H1 (cell line): ENCODE measurements at regions not wholly inside any gene's neighbourhood (a gene's known extent, or its start where the extent isn't known, plus 50 kb on each side); places are given as distances from the start of the nearest gene placed in this dataset.

Source experiments
- CTCF ChIA-PET: fragments of 300-600 bp; sonication (Branson Sonifier 250); formaldehyde crosslinking; loops from one replicate; lab custom pipeline; 2021; ENCODE audit not compliant: partially characterized antibody; lab: Charles Lee
- POLR2A ChIA-PET: fragments of 300-600 bp; sonication (Branson Sonifier 250); formaldehyde crosslinking; loops from one replicate; lab custom pipeline; 2021; ENCODE audit warnings: inconsistent platforms; ENCODE audit not compliant: partially characterized antibody; lab: Charles Lee
- DNase-seq, 2 experiments: peaks; one replicate each; pipeline versions ENCODE4 v3.0.0 to v3.0.0-alpha.2; 2010 to 2022; ENCODE audit warnings: low spot score in 2 of 2, low read depth in 1 of 2, mixed read lengths in 1 of 2
- FAIRE-seq: peaks from 2 replicates; lab custom pipeline; 2011; peaks lifted over from hg19 to GRCh38; lab: Jason Lieb, UNC
- H2AFZ ChIP-seq: 2 replicates; pipeline ENCODE4 v1.8.1; 2012; ENCODE audit warnings: low read length, inconsistent platforms
- H2AK5ac ChIP-seq: 2 replicates; pipeline ENCODE4 v1.6.1; 2013; ENCODE audit warnings: low read depth, low read length
- H2BK120ac ChIP-seq: replicated peaks from 2 replicates; pipeline ENCODE3; 2013; ENCODE audit warnings: low read depth, low read length, inconsistent platforms
- H2BK12ac ChIP-seq: 2 replicates; pipeline ENCODE4 v1.6.1; 2013; ENCODE audit warnings: low read depth, low read length
- H2BK15ac ChIP-seq: 2 replicates; pipeline ENCODE4 v1.6.1; 2013; ENCODE audit warnings: low read length
- H2BK20ac ChIP-seq: 2 replicates; pipeline ENCODE4 v1.6.1; 2013; ENCODE audit warnings: low read length
- H2BK5ac ChIP-seq: 2 replicates; pipeline ENCODE4 v1.6.1; 2013; ENCODE audit warnings: low read depth, low read length
- H3K14ac ChIP-seq: 2 replicates; pipeline ENCODE4 v1.6.1; 2013; ENCODE audit warnings: inconsistent platforms; ENCODE audit not compliant: insufficient read length
- H3K18ac ChIP-seq: 2 replicates; pipeline ENCODE4 v1.6.1; 2013; ENCODE audit warnings: low read length; ENCODE audit errors: extremely low read depth
- H3K23ac ChIP-seq: 2 replicates; pipeline ENCODE4 v1.6.1; 2013; ENCODE audit warnings: inconsistent platforms; ENCODE audit not compliant: insufficient read length
- H3K23me2 ChIP-seq: 2 replicates; pipeline ENCODE4 v1.6.1; 2013; ENCODE audit warnings: low read depth, low read length
- H3K27ac ChIP-seq: 2 replicates; pipeline ENCODE4 v1.6.1; 2011; ENCODE audit warnings: low read depth, low read length, inconsistent platforms
- H3K27me3 ChIP-seq, 4 experiments: replicated peaks in 1 of 4; 1 replicate in 1 of 4; 2 replicates in 3 of 4; pipeline versions ENCODE4 v1.6.1 to v1.8.1; 2011 to 2013; ENCODE audit warnings: low read length in 3 of 4, mild to moderate bottlenecking in 3 of 4, inconsistent platforms in 2 of 4, mixed read lengths in 2 of 4, moderate library complexity in 1 of 4; ENCODE audit not compliant: control insufficient read depth in 3 of 4, insufficient read depth in 3 of 4; ENCODE audit errors: extremely low read depth in 1 of 4
- H3K36me3 ChIP-seq, 4 experiments: 2 replicates each; pipeline versions ENCODE4 v1.6.1 to v1.8.1; 2011 to 2013; ENCODE audit warnings: mild to moderate bottlenecking in 4 of 4, low read length in 3 of 4, moderate library complexity in 2 of 4, control low read depth in 1 of 4, inconsistent platforms in 1 of 4; ENCODE audit not compliant: insufficient read depth in 4 of 4, control insufficient read depth in 2 of 4
- H3K4ac ChIP-seq: replicated peaks from 2 replicates; pipeline ENCODE3; 2013; ENCODE audit warnings: low read length, low read depth, mixed read lengths, inconsistent platforms; ENCODE audit not compliant: insufficient read length
- H3K4me1 ChIP-seq, 4 experiments: replicated peaks in 1 of 4; 1 replicate in 1 of 4; 2 replicates in 3 of 4; pipeline versions ENCODE4 v1.6.1 to v1.8.1; 2011 to 2013; ENCODE audit warnings: low read length in 3 of 4, inconsistent platforms in 2 of 4, mixed read lengths in 1 of 4; ENCODE audit not compliant: insufficient read depth in 4 of 4, control insufficient read depth in 3 of 4
- H3K4me2 ChIP-seq, 2 experiments: 2 replicates each; pipeline versions ENCODE4 v1.6.1 to v1.8.1; 2011 to 2013; ENCODE audit warnings: low read depth in 2 of 2, low read length in 2 of 2, control low read depth in 1 of 2, inconsistent platforms in 1 of 2, mild to moderate bottlenecking in 1 of 2; ENCODE audit not compliant: insufficient read depth in 1 of 2
- H3K4me3 ChIP-seq, 4 experiments: fragments of 200-600, 300-600 bp in 1 of 4; sonication (generic), shearing (Covaris generic), sonication (Bioruptor Twin) in 1 of 4; 2 replicates each; pipeline versions ENCODE4 v1.5.1 to v1.8.1; 2011 to 2016; ENCODE audit warnings: low read length in 4 of 4, low read depth in 3 of 4, control low read depth in 2 of 4, inconsistent platforms in 2 of 4, mild to moderate bottlenecking in 2 of 4, mixed read lengths in 1 of 4, moderate library complexity in 1 of 4; ENCODE audit not compliant: insufficient read depth in 2 of 4; ENCODE audit errors: extremely low read depth in 1 of 4
- H3K56ac ChIP-seq: replicated peaks from 2 replicates; pipeline ENCODE3; 2013; ENCODE audit warnings: low read depth, mild to moderate bottlenecking, mixed read lengths, low read length, inconsistent platforms; ENCODE audit not compliant: insufficient read length
- H3K79me1 ChIP-seq: 2 replicates; pipeline ENCODE4 v1.6.1; 2013; ENCODE audit warnings: low read depth, low read length, control low read depth
- H3K79me2 ChIP-seq, 2 experiments: 2 replicates each; pipeline versions ENCODE4 v1.6.1 to v1.8.1; 2012 to 2013; ENCODE audit warnings: low read length in 2 of 2, mild to moderate bottlenecking in 2 of 2, inconsistent platforms in 1 of 2; ENCODE audit not compliant: insufficient read depth in 2 of 2, control insufficient read depth in 1 of 2
- H3K9ac ChIP-seq, 4 experiments: replicated peaks in 1 of 4; 1 replicate in 1 of 4; 2 replicates in 3 of 4; pipeline versions ENCODE4 v1.6.1 to v1.8.1; 2011 to 2013; ENCODE audit warnings: low read depth in 3 of 4, low read length in 3 of 4, control low read depth in 2 of 4, mild to moderate bottlenecking in 2 of 4, moderate library complexity in 2 of 4, inconsistent platforms in 1 of 4; ENCODE audit errors: extremely low read depth in 1 of 4
- H3K9me3 ChIP-seq, 2 experiments: 2 replicates each; pipeline versions ENCODE4 v1.6.1 to v1.8.1; 2012 to 2013; ENCODE audit warnings: mild to moderate bottlenecking in 2 of 2, moderate library complexity in 2 of 2, control low read depth in 1 of 2, inconsistent platforms in 1 of 2, low read depth in 1 of 2, low read length in 1 of 2, mixed read lengths in 1 of 2; ENCODE audit not compliant: insufficient read depth in 2 of 2
- H4K20me1 ChIP-seq, 2 experiments: replicated peaks in 1 of 2; 2 replicates each; pipeline versions ENCODE3 to v1.8.1; 2011 to 2013; ENCODE audit warnings: inconsistent platforms in 2 of 2, low read length in 2 of 2, mild to moderate bottlenecking in 1 of 2; ENCODE audit not compliant: insufficient read depth in 2 of 2, control insufficient read depth in 1 of 2
- H4K5ac ChIP-seq: 2 replicates; pipeline ENCODE4 v1.6.1; 2013; ENCODE audit warnings: low read length, low read depth, mixed read lengths, inconsistent platforms; ENCODE audit not compliant: insufficient read length
- H4K8ac ChIP-seq: 2 replicates; pipeline ENCODE4 v1.8.0; 2013; ENCODE audit warnings: mild to moderate bottlenecking, moderate library complexity, low read length, inconsistent platforms; ENCODE audit not compliant: insufficient read depth; ENCODE audit errors: extremely low read depth
- H4K91ac ChIP-seq: replicated peaks from 2 replicates; pipeline ENCODE3; 2013; ENCODE audit warnings: low read length, mixed read lengths, inconsistent platforms; ENCODE audit not compliant: insufficient read length
- ASH2L ChIP-seq: fragments of 200-600, 300-600 bp; sonication (generic); IDR thresholded peaks from one replicate; pipeline ENCODE4 v1.7.1; 2017; ENCODE audit warnings: low read length
- EZH2 ChIP-seq: fragments of 200-600 bp; sonication (generic); IDR thresholded peaks from 2 replicates; pipeline ENCODE4 v1.7.1; 2012; ENCODE audit warnings: low read depth, mild to moderate bottlenecking, moderate library complexity, low read length, inconsistent platforms; ENCODE audit not compliant: severe bottlenecking
- NANOG ChIP-seq: IDR thresholded peaks from 2 replicates; pipeline ENCODE4 v1.6.1; 2011; ENCODE audit warnings: low read length, low read depth, mild to moderate bottlenecking, inconsistent platforms; ENCODE audit not compliant: insufficient read depth, poor library complexity, severe bottlenecking
- RFX5 ChIP-seq: IDR thresholded peaks from 2 replicates; pipeline ENCODE4 v1.6.1; 2011; ENCODE audit warnings: low read depth, low read length, improper control_type of control experiment, borderline replicate concordance
- RNF2 ChIP-seq: fragments of 200-900, 300-1000 bp; sonication (generic); IDR thresholded peaks from 2 replicates; pipeline ENCODE4 v1.7.1; 2016; ENCODE audit warnings: borderline replicate concordance, low read depth, mild to moderate bottlenecking, antibody characterized with exemption, low read length; ENCODE audit not compliant: poor library complexity, severe bottlenecking; ENCODE audit errors: missing control alignments
- SAP30 ChIP-seq: fragments of 300-600 bp; sonication (generic); IDR thresholded peaks from 2 replicates; pipeline ENCODE4 v1.7.1; 2012; ENCODE audit warnings: low read length, moderate library complexity, mild to moderate bottlenecking, inconsistent platforms; ENCODE audit not compliant: insufficient read depth, insufficient replicate concordance
- SIRT6 ChIP-seq: IDR thresholded peaks from one replicate; pipeline ENCODE4 v1.7.1; 2012; ENCODE audit warnings: low read length, inconsistent platforms
- SP1 ChIP-seq: IDR thresholded peaks from 2 replicates; pipeline ENCODE4 v1.6.1; 2011; ENCODE audit warnings: low read depth, low read length
- TEAD4 ChIP-seq: IDR thresholded peaks from 2 replicates; pipeline ENCODE4 v1.6.1; 2012; ENCODE audit warnings: low read depth, low read length, inconsistent platforms, mixed read lengths
- WGBS, 2 experiments: shearing (Covaris generic) in 1 of 2; methylation state at CpG; one replicate each; pipeline versions ENCODE4 v1.1.6 to v1.1.7; 2013 to 2015; ENCODE audit warnings: low lambda C conversion rate in 2 of 2, mixed read lengths in 2 of 2, inconsistent platforms in 1 of 2, low coverage in 1 of 2, missing lambda C conversion rate in 1 of 2; ENCODE audit not compliant: insufficient replicate concordance in 2 of 2, insufficient coverage in 1 of 2, insufficient read length in 1 of 2; ENCODE audit errors: extremely low coverage in 1 of 2, missing lambda C conversion rate in 1 of 2; 5-methylcytosine and 5-hydroxymethylcytosine counted together
- TF ChIP-seq, protein P1 (sequence below): IDR thresholded peaks from 2 replicates; pipeline ENCODE4 v1.6.1; 2012; ENCODE audit warnings: inconsistent platforms
- TF ChIP-seq, protein P2 (sequence below): IDR thresholded peaks from 2 replicates; pipeline ENCODE4 v1.6.1; 2012; ENCODE audit warnings: low read length, inconsistent platforms

DNA sequence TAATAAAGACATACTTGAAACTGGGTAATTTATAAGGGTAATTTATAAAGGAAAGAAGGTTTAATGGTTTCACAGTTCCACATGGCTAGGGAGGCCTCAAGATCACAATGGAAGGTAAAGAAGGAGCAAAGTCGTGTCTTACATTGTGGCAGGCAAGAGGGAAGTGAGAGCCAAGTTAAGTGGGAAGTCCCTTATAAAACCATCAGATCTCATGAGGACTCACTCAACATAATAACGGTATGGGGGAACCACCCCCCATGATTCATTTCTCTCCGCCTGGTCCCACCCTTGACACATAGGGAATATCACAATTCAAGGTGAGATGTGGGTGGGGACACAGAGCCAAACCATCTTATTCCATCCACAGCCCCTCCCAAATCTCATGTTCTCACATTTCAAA, 76.8 kb upstream of the ZNF678 start:
- Histone ChIP-seq H3K56ac (no peak overlapping the region), H4K8ac (no peak overlapping the region), H4K91ac (no peak overlapping the region), H2BK12ac (no peak overlapping the region), H3K79me2 (no peaks in the 10 kb centered on the region), H2BK20ac (no peak overlapping the region), H2AFZ (no peak overlapping the region), H3K9ac (no peak overlapping the region), H3K9me3 (peaks cover 13 to 19% of the 10 kb centered on the region in 2 experiments), H3K4me1 (no peaks in the 10 kb centered on the region), H4K20me1 (no peaks in the 10 kb centered on the region), H2BK5ac (no peak overlapping the region), H2AK5ac (no peak overlapping the region), H3K18ac (no peak overlapping the region), H4K5ac (no peak overlapping the region), H2BK15ac (no peak overlapping the region), H3K23me2 (no peaks in the 10 kb centered on the region), H3K27ac (no peak overlapping the region), H3K4me3 (no peak overlapping the region), H3K23ac (no peak overlapping the region), H2BK120ac (no peak overlapping the region), H3K4ac (no peak overlapping the region), H3K79me1 (no peaks in the 10 kb centered on the region), H3K36me3 (no peaks in the 10 kb centered on the region; a peak in 1 of 8 replicates), H3K14ac (no peak overlapping the region), H3K4me2 (no peak overlapping the region), H3K27me3 (no peaks in the 10 kb centered on the region)
- DNase-seq (no peak), FAIRE-seq (no peak)
- POLR2A ChIA-PET = no interaction called here
- WGBS, 2 experiments = 75% methylated on average over 3 of the region's 3 CpGs; no CpG with 5 or more reads in 1 of the 2 experiments
- CTCF ChIA-PET = no interaction called here
- no peak for TF ChIP-seq ASH2L
- TF ChIP-seq, protein P1, sequence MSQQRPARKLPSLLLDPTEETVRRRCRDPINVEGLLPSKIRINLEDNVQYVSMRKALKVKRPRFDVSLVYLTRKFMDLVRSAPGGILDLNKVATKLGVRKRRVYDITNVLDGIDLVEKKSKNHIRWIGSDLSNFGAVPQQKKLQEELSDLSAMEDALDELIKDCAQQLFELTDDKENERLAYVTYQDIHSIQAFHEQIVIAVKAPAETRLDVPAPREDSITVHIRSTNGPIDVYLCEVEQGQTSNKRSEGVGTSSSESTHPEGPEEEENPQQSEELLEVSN = no peak
- no peak for TF ChIP-seq TEAD4
- TF ChIP-seq SAP30 = no peak
- TF ChIP-seq NANOG = no peak
- no peak for TF ChIP-seq RNF2
- TF ChIP-seq, protein P2, sequence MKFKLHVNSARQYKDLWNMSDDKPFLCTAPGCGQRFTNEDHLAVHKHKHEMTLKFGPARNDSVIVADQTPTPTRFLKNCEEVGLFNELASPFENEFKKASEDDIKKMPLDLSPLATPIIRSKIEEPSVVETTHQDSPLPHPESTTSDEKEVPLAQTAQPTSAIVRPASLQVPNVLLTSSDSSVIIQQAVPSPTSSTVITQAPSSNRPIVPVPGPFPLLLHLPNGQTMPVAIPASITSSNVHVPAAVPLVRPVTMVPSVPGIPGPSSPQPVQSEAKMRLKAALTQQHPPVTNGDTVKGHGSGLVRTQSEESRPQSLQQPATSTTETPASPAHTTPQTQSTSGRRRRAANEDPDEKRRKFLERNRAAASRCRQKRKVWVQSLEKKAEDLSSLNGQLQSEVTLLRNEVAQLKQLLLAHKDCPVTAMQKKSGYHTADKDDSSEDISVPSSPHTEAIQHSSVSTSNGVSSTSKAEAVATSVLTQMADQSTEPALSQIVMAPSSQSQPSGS = no peak
- no peak for TF ChIP-seq SIRT6
- TF ChIP-seq SP1 = no peak
- TF ChIP-seq RFX5 = no peak
- no peak for TF ChIP-seq EZH2
